GM03348 (cell line): ENCODE measurements at regions not wholly inside any gene's neighbourhood (a gene's known extent, or its start where the extent isn't known, plus 50 kb on each side); places are given as distances from the start of the nearest gene placed in this dataset.

Experiments
- DNase-seq: peaks from one replicate; pipeline ENCODE4 v3.0.0; 2012; ENCODE audit warnings: low spot score

DNA sequence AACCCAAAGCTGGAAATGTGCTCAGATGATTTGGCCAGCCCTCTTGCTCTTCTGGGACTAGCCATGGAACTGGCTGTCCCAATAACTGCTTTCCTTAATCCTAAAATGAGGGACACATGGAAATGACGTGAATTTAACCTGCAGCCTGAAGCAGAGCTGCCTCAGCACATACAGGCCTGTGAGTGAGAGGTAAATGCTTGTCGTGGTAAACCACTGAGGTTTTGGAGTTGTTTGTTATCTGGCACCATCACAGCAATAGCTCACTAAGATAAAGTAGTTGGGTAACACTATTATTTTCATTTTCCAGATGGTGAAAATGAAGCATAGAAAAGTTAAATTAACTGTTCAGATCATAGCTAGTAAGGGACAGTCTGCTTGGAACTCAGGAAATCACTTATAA is 333.4 kb upstream of the CHD6 start:
- no peak for DNase-seq

DNA sequence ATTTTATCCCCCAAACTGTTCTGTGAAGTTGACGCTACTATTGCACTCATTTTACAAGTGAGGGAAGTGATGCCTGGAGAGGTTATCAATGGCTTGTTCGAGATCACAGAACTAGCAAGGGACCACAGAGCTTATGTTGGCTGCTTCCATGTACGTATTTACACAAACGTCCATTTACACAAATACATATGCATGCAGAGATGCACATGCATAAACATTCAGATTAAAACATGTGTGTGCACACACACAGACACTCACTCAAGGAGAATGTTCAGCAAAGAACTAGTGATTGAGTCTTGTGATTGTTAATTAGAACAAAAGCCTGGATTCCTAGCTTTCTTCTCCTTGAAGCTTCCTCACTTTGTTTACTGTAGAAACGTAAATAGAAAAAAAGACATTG is 321.5 kb upstream of the CHD6 start:
- no peak for DNase-seq

DNA sequence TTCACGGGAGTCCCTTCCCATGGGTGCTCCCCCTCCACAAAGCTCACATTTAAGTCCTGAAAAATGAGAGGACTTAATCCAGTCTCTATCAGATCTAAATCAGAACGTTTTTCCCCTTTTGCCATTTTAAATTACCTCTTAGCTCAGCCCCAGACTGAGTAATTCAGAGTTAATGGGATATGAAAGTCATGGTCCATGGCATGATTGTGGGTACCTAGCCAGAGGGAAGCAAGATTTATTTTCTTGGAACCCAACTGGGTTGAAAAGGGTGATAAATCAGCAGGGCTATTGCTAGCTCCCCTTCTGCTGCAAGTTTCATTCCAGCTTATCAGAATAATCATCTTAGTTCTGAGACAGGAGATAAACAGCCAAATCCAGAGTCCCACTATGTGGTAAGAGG is 320.2 kb upstream of the CHD6 start:
- DNase-seq, result no peak

DNA sequence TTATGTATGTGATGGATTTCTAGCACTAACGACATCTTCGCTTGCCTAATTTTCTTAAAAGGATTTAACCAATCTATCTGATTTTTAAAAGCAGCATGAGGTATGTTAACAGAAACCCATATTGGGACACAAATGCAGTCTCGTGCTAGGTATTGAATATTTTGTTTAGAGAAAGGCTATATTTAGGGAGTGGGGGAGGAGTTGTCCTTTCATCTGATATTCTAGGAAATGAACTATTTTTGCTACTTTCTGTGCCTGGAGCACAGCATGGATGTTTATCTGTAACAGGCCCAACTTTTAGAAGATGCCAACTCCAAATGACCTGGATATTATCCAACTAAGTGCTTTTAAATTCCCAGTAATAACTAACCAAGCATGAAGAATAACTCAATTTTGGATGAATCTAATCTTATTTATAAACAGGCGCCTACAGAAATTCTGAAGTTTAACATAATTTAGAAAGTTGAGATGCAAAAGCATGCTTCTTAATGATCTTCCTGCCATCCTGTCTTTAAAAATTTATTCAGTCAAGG is 317.1 kb upstream of the CHD6 start:
- no peak for DNase-seq

DNA sequence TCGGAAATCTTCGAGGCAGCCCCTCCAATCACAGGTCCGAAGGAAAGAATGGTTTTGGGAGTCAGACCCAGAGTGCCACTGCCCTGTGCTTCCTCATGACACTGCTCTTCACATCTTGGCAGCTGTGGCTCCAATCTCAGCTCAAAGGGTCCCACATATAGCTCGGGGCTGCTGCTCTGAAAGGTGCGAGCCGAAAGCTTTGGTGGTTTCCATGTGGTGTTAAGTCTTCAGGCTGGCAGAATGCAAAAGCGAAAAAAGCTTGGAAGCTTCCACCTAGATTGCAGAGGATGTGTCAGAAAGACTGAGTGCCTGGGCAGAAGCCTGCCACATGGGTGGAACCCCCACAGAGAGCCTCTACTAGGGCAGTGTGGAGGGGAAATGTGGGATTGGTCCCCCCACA is 314.3 kb upstream of the CHD6 start:
- DNase-seq, result no peak

DNA sequence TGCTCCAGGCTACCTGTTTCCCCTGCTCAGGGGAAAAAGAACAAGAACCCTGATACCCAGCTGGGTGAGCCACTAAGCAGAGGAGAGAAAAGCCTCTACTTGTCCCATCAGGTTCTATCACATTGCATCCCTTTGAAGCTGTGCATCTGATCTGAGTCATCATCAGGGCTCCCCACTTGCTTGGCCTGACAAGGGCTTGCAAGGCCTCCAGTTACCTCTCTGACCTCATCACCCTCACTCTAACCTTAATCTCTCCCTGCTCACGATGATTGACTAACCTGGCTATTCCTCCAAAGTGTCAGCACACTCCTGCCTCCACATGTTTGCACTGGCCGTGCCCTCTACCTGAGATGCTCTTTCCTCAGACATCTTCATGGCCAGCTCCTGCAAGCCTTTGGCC is 309.5 kb upstream of the CHD6 start:
- DNase-seq, result no peak

DNA sequence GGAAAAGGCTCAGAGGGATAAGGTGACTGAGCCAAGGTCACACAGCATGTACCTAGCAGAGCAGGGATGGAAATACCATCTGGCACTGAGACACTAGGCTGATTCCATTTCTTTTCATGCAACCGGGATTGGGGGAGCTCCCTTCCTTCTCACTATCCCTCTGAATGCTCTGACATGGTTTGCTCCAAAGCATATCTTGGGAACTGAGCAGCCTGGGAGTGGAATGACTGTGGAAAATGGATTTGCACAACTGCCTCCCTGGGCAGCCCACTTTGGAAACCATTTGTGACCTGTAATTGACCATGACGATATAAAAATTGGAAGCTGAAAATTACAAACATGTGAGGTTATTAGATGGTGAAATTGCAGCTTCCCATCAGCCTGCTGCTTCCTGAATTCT is 309.0 kb upstream of the CHD6 start:
- DNase-seq, result no peak

DNA sequence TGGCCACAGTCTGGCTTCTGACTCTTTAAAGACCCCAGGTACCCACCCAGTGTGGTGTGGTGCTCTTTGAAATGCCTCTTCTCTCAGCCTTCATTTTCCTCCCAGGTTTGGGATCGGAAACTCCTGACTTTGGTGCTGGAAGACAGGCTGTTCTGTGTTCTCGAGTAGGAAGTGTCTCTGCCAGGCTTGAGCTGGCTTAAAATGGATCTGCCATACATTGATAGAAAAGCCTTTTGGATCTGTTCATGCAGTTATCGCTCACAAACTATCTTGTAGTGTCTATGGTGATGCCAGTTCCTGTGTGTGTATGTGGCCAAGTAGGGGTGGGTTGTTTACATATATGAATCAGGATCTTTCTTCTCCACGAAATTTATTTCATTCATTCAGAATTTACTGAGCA is 307.3 kb upstream of the CHD6 start:
- DNase-seq, result no peak

DNA sequence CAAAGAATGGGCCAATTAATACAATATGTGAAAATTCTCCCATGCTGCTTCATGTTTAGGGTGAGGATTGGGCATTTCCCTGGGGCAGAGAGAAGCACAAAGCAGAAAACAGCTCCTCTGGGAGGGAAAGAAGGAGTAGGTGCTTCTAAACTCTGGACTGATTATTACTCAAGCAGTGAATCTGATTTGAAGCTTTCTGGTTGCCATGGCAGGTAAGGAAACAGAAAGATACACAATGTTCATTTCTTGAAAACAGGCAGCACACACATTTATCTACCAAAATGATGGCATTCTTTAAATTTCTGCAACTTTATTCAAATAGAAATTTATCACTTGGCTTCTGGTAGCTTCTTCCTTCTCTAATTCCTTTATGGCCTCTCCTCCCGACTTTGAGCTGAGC is 305.4 kb upstream of the CHD6 start:
- no peak for DNase-seq

DNA sequence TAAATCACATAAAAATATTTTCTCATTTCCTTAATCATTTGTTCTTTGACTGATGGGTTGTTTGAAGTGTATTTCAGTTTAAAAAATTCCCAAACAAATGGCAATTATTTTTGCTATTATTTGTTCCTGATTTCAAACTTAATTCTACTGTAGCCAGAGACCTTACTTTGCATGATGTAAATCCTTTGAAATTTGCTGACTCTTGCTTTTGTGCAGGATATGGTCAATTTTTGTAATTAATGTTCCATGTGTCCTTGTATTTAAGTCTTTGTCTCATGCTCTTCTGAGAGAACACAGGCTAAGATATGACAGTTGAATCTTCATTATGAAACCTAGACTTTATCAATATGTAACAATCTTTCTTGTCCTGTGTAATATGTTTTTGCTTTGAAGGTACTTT is 295.0 kb upstream of the CHD6 start:
- DNase-seq, result no peak

DNA sequence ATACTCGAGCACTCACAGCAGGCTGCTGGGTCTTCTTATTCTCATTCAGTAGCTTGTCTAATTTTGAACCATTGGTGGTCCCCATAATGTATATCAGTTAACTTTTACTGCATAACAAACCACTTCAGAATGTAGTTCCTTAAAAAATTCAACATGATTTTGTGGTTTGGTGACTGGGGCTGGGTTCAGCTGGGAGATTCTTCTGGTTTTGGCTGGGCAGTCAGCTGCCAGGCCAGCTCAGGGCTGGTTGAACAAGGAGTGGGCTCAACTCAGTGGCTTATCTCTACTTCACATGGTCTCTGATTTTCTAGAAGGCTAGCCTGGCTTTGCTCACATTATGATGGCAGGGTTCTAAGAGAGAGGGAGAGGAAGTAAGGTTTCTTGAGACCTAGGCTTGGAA is 292.4 kb upstream of the CHD6 start:
- no peak for DNase-seq

DNA sequence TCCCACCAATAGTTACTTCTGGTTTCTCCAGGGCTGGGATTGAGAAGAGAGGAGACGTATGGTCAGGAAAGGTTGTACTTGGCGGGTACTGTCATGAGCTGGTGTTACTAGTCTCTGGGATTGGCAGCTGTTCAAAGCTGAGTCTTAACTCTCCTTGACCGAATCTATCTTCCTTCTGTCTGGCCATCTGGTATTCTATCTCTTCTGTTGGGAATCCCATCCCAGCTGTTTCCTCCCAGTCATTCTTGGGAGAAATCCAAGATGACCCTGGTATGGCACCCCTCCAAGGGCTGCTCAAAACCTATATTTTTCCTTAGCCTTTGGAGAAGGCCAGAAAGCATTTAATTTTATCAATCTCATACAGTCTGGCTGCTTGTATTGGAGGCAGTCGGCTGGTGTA is 287.0 kb upstream of the CHD6 start:
- DNase-seq, result no peak

DNA sequence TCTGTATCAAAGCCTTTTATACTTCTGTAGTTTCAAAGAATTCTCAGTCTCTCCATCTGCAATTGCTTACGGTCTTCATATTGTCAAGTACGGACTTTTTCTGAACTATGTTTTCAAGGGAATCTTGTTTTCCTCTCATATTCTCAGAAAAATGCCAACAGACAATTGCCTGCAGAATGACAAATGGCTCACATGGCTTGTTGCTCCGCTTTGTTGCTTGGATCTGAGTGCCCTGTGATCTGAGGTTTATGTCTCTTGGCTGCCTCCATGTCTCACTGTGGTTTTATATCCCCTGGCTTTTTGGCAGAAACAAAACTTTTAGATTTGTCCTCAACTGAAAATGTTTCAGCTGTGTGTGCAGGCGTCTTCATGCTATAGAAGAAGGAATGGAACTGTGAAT is 285.4 kb upstream of the CHD6 start:
- no peak for DNase-seq

DNA sequence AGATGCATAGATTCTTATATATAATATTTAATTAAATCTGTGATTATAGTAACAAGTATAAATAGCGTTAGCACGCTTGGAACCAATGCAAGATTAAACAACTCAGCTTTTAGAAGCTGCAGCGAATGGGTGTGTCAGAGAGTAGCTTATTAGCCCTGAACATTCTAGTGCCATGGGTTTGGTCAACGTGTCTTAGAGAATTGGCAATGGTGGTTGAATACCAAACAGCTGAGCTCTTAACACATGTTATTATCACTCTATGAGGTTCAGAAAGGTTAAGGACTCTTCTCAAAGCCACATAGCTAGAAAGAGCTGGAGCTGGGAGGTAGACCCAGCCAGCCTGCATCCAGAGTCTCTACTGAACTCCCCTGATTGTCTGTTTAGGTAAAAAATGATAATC is 284.2 kb upstream of the CHD6 start:
- DNase-seq, result no peak

DNA sequence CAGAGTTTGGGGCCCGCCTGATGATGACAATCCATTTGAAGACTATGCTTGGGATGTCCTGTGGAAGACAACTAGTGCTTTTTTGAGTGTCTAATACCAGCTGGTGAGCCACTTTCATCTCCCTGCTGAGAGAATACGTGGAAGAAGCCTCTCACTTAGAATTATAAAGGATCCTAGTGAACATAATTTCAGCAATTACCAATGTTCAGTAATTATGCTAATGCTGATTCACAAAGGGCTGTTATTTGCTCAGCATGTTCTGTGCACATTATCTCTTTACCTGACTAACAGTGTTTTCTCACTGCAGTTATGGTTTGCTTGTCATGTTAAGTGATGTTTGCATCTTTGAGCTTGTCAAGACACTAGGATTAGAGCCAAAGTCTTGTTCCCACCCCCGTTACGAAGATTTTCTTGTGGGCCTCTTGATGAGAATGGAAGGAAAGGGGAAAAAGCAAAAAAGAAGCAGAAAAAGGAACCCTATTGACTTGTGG is 282.1 kb upstream of the CHD6 start:
- no peak for DNase-seq

DNA sequence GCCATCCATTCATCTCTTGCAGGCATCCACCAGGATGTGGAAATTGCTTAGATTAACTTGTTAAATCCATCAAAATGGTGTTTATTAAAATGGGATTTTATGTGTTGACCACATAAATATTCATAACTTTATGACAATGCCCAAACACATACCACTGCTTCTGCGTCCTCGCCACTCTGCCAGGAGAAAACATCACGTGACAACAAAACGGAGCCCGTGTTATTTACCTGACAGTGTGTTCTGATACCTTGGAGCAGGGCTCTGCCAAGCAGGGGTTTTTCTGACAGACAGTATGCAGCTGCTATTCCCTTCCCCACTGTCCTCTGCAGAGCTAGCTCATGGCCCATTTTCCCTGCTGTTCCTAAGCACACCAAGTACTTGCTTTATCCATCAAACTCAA is 279.5 kb upstream of the CHD6 start:
- DNase-seq, result no peak

DNA sequence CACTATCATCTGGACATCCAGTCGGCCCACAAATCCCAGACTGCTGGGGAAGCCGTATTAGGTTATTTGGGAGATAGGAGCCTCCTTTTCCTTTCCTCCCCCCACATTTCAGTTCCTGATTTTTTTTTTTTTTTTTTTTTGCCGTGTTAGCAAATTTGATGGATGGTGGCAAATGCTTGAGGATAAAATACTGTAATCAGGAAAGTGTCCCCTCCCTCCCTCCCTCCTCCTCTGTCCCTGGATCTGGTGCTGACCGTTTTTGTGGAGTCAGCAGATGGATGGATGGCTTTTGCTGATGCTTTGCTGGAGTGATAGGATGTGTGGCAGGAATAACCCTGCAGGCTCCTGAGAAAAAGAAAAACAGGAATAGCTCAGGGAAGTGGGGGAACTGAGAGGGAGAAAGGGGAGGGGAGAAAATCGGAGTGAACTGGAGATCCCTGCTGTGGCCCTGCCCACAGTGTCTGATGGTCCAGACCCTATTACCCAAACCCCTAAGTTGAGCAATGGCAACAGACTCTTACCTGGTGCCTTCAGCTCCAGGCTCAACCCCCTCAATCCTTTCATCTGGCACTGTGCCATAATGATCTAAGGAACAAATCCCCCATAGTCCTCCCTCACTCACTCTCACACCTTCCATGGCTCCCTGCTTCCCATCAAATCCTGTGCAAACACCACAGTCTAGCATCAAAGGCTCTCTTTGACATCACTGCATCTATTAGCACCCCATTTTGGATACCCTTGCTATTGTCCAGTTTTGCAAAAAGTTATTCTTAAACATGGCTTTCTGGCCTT is 277.3 kb upstream of the CHD6 start:
- DNase-seq, result no peak

DNA sequence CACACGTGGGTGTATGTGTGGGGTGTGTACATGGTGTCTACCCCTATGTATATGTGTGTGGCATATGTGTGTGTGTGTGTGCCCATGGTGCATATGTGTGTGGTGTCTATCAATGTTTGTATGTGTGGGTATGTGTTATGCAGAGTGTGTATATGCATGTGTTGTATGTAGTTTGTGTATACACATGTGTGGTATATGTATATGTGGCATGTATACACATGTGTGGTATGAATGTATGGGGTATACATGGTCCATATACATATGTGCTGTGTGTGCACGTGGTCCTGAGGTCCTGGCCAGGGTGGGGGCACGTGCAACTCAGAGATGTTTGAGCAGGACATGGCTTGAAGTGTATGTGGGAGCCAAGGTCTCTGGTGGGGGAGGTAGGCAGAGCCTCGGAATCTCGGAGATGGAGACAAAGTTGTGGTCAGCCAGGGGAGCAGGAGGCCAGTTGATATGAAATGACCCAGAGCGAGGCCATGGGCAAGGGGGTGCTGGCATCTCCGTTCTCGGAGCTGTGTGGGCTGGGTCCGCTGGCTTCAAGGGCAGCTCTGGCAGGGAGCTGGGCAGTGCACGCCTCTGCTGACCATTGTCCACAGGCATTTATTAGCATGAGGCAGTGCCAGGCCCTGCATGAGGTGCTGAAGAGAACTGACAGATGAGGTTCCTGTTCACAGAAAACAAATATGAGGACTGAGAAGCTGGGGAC is 276.2 kb upstream of the CHD6 start:
- DNase-seq, result no peak

DNA sequence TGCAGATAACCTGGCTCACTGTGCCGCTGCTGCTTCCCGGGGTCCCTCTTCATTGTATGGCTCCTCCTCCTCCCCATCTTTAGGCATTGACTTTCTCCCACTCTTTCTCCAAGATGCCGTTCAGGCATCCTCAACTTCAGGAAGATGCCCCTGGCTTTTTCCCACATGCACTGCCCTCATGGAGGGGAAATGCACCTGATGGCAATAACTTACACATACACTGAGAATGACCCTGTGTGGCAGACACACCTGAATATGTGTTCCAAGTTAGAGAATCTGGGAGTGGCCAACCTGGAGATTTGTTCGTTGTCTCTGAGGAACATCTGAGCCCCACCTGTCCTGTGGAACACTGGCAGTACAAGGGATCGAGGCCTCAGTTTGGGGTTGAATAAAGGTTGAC is 273.9 kb upstream of the CHD6 start:
- DNase-seq, result no peak

DNA sequence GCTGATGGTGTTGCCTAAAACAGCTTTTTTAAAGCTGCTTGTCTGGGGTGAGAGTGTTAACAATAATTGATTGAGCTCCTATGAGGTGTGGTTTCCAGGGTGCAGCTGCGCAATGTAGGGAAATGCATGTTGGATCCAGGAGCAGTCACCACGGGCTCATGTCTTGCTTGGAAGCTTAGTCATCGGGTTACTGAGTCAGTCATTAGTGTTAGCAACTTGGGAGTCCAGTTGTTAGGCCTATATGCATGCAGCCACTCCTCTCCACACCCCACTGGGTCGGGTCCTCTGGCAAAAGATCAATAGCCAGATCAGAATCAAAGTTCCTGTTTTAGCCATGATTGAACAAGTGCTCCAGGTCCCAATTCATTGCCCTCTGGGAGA is 271.7 kb upstream of the CHD6 start:
- DNase-seq, result no peak

DNA sequence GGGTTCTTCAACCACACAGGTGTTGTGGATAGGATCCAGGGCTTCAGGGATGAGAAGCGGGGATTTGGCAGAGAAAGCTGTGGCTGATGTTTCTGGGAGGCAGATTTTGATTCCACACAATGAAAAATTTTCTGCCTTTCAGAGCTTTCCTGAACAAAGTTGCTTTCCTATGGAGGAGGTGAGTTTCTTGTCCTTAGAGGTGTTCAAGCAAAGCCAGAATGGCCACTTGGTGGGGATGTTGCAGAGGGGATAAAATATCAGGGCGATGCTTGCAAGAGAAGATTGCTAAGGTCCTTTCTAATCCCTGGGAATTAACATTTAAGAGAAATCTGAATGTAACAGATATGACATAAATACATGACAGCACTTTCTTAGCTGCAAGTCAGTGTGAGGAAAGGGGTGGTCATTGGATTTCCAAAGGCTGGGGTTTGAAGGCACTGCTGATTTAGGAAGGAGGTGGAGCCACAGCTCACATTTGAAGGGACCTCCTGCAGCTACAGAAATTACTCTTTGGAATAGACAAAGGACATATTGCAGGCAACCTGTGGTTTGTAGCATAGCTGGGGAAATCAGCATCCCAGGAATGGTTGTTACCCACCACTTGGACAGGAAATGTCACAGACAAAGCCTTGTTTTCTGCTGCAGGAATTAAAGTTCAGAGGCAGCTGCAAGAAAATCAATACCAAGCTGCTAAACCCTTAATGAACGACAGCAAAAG is 271.1 kb upstream of the CHD6 start:
- DNase-seq, result no peak

DNA sequence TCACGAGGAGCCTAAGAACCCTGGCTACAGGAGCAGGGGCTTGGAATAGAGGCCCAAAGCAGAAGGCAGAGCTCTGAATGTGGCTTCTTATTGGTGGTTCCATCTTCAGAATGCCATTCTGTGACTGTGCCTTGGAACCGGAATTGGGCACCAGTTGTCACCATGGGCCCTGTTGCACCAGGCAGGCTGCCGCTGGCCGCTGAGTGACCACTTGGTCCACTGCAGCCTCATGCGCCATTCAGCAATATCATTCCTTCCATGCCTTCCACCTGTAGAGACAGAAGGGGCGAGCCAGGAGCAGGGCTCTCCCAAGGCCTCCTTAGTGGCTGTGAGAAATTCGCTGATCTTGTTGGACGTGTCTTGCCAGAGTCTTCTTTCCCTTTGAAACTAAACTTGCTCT is 270.3 kb upstream of the CHD6 start:
- DNase-seq, result no peak

DNA sequence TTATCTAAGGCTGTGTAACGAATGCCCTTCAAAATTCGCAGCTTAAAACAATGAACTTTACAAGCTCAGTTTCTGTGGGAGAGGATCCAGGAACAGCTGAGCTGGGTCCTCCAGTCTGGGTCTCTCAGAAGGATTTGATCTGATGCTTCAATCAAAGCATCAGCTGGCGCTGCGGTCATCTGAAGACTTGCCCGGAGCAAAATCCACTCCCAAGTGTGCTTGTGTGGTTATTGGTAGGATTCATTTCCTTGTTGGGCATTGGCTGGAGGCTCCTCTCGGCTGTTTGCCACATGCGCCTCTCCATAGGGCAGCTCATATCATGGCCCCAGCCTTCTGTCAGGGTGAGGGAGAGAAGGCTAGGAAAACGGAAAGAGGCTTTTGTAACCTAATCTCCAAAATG is 269.3 kb upstream of the CHD6 start:
- no peak for DNase-seq
